ENCODE measurements at regions not wholly inside any gene's neighbourhood (a gene's known extent, or its start where the extent isn't known, plus 50 kb on each side); places are given as distances from the start of the nearest gene placed in this dataset.

DNA sequence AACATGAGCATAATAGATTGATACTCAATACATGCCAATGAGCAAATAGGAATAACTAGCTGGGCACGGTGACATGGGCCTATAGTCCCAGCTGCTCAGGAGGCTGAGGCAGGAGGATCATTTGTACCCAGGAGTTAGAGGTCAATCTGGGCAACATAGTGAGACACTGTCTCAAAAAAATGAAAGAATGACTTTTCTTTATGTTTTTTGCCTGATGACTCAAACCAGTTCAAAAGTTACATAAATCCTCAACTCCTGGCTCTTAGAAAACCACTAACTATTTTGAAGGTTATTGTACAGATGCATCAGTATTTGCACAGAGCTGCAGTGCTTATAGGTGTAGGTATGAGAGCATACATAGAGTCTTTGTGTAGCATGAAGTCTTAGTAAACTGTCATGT, 219.2 kb upstream of the RGS6 start:
- Histone ChIP-seq H3K27ac (no peak overlapping the region), H3K27me3 (no peaks in the 10 kb centered on the region), H3K4me1 (no peaks in the 10 kb centered on the region), H3K36me3 (replicated peaks in 1 of 2; ENCODE audit: insufficient read depth in 1 of 2, low read depth in 2 of 2) (peaks cover 0 to 7% of the 10 kb centered on the region in 2 donors), H3K4me3 (no peak overlapping the region), H3K9me3 (no peaks in the 10 kb centered on the region)
- intact Hi-C loops (cut with DNase I) = no loop called here
- no peak for DNase-seq
- WGBS, 2 donors = 92 to 95% methylated on average over 1 of the region's 1 CpG
- ATAC-seq = no peak
- TF ChIP-seq POLR2A (IDR thresholded peaks at IDR 0.05) = no peak
- TF ChIP-seq CTCF (IDR thresholded peaks at IDR 0.05) = no peak

- intact Hi-C loops (cut with DNase I) = no loop called here
- Histone ChIP-seq H3K36me3 (replicated peaks in 1 of 2; ENCODE audit: insufficient read depth in 1 of 2, low read depth in 2 of 2) (peaks cover 0 to 7% of the 10 kb centered on the region in 2 donors), H3K4me1 (no peaks in the 10 kb centered on the region), H3K9me3 (no peaks in the 10 kb centered on the region), H3K4me3 (no peak overlapping the region), H3K27me3 (no peaks in the 10 kb centered on the region), H3K27ac (no peak overlapping the region)
- WGBS, 2 donors = 87 to 96% methylated on average over 1 of the region's 1 CpG
- no peak for DNase-seq
- no peak for ATAC-seq
- TF ChIP-seq CTCF (IDR thresholded peaks at IDR 0.05) (no peak), POLR2A (IDR thresholded peaks at IDR 0.05) (no peak)
Measured at GRCh38 chr14:71713451-71713850, 218.8 kb upstream of the RGS6 start.

GRCh38 chr14:71714225-71714624, 218.0 kb upstream of the RGS6 start:
- Histone ChIP-seq H3K27ac (no peak overlapping the region), H3K27me3 (no peaks in the 10 kb centered on the region), H3K4me3 (no peak overlapping the region), H3K9me3 (no peaks in the 10 kb centered on the region), H3K4me1 (no peaks in the 10 kb centered on the region), H3K36me3 (replicated peaks in 1 of 2; ENCODE audit: insufficient read depth in 1 of 2, low read depth in 2 of 2) (peaks cover 0 to 5% of the 10 kb centered on the region in 2 donors)
- ATAC-seq = no peak
- intact Hi-C loops (cut with DNase I) = no loop called here
- no peak for TF ChIP-seq CTCF (IDR thresholded peaks at IDR 0.05)
- no peak for TF ChIP-seq POLR2A (IDR thresholded peaks at IDR 0.05)
- 88 to 94% methylated on average over 1 of the region's 1 CpG for WGBS, 2 donors
- no peak for DNase-seq

DNA sequence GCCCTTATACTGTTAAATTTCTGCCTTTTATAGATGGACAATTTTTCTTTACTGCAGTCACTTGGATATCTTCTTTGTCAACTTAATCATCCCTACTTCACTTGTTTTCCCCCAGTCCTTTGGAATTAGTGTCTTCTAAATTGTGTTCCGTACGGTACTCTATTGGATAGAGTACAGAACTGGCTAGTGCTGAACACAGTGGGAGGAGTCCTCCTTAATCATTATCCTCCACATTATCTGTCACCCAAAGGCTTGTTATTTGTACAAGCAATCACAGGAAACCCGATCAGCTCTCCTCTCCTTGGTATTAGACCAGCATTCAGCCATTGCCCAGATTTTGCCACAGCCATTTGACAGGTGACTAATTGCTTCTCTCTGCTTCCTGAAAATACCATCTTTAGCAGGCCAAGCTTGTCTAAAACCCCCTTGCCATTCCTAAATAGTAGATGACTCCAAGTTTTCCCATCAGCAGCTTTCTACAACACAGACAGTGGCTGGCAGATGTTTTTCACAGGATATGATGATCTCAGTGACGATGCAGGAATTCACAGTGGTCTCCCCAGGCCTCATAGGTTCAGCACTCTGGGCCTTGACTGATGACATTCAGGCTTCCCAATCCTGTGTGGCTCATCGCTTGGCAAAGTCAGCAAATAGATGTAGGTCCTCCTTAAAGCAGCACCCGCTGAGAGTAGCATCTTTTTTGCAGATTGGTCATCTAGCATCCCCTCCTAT, 216.0 kb upstream of the RGS6 start:
- no peak overlapping the region for H3K4me3 ChIP-seq
- intact Hi-C loops (cut with DNase I) = no loop called here
- no peaks in the 10 kb centered on the region for H3K9me3 ChIP-seq
- no peaks in the 10 kb centered on the region for H3K4me1 ChIP-seq
- H3K27me3 ChIP-seq = no peaks in the 10 kb centered on the region
- 82 to 84% methylated on average over 6 of the region's 6 CpGs for WGBS, 2 donors
- ATAC-seq (no peak), DNase-seq (no peak)
- TF ChIP-seq POLR2A (IDR thresholded peaks at IDR 0.05) = no peak
- TF ChIP-seq CTCF (IDR thresholded peaks at IDR 0.05) = no peak
- no peak overlapping the region for H3K27ac ChIP-seq
- no peaks in the 10 kb centered on the region for H3K36me3 ChIP-seq (replicated peaks in 1 of 2; ENCODE audit: insufficient read depth in 1 of 2, low read depth in 2 of 2)

Data from body of pancreas (tissue), 4 donors.